ENCODE measurements at regions not wholly inside any gene's neighbourhood (a gene's known extent, or its start where the extent isn't known, plus 50 kb on each side); places are given as distances from the start of the nearest gene placed in this dataset.

GRCh38 chr2:795531-796041 is 118.4 kb upstream of the TMEM18 start:
- peak in 1 of 2 donors; percentile 50 for ATAC-seq
- in situ Hi-C loops (cut with MboI; ENCODE audit: low sequenced_read_pairs in 4 of 4) = no loop called here
- no peaks in the 10 kb centered on the region for H3K4me1 ChIP-seq
- peaks cover 0 to 9% (median 6%) of the 10 kb centered on the region in 3 donors for H3K27me3 ChIP-seq
- no peaks in the 10 kb centered on the region for H3K36me3 ChIP-seq
- H3K9me3 ChIP-seq = no peaks in the 10 kb centered on the region
- TF ChIP-seq POLR2A (IDR thresholded peaks at IDR 0.05) (no peak), CTCF (IDR thresholded peaks at IDR 0.05 in 4 of 5, conservative IDR thresholded peaks at IDR 0.05 in 1 of 5) (no peak)
- H3K27ac ChIP-seq = no peak overlapping the region
- intact Hi-C loops (cut with DNase I; ENCODE audit: low total_unique reads) = no loop called here
- no peak for DNase-seq
- H3K4me3 ChIP-seq = no peak overlapping the region

GRCh38 chr2:794554-795241 is 117.5 kb upstream of the TMEM18 start:
- DNase-seq (no peak), ATAC-seq (no peak)
- Histone ChIP-seq H3K36me3 (no peaks in the 10 kb centered on the region), H3K4me3 (no peak overlapping the region), H3K9me3 (no peaks in the 10 kb centered on the region), H3K27me3 (peaks cover 0 to 9% (median 6%) of the 10 kb centered on the region in 3 donors), H3K27ac (no peak overlapping the region), H3K4me1 (no peaks in the 10 kb centered on the region)
- intact Hi-C loops (cut with DNase I; ENCODE audit: low total_unique reads) = no loop called here
- TF ChIP-seq CTCF (IDR thresholded peaks at IDR 0.05 in 4 of 5, conservative IDR thresholded peaks at IDR 0.05 in 1 of 5) (no peak), POLR2A (IDR thresholded peaks at IDR 0.05) (no peak)
- in situ Hi-C loops (cut with MboI; ENCODE audit: low sequenced_read_pairs in 4 of 4) = no loop called here

GRCh38 chr2:793236-793635 is 116.0 kb upstream of the TMEM18 start:
- Histone ChIP-seq H3K27me3 (peaks cover 0 to 9% (median 6%) of the 10 kb centered on the region in 3 donors), H3K9me3 (no peaks in the 10 kb centered on the region), H3K4me1 (no peaks in the 10 kb centered on the region), H3K4me3 (no peak overlapping the region), H3K27ac (no peak overlapping the region), H3K36me3 (no peaks in the 10 kb centered on the region)
- intact Hi-C loops (cut with DNase I; ENCODE audit: low total_unique reads) = no loop called here
- ATAC-seq (no peak), DNase-seq (no peak)
- in situ Hi-C loops (cut with MboI; ENCODE audit: low sequenced_read_pairs in 4 of 4) = no loop called here
- no peak for TF ChIP-seq POLR2A (IDR thresholded peaks at IDR 0.05)
- no peak for TF ChIP-seq CTCF (IDR thresholded peaks at IDR 0.05 in 4 of 5, conservative IDR thresholded peaks at IDR 0.05 in 1 of 5)

GRCh38 chr2:792687-793086 is 115.5 kb upstream of the TMEM18 start:
- DNase-seq (no peak), ATAC-seq (no peak)
- intact Hi-C loops (cut with DNase I; ENCODE audit: low total_unique reads) = no loop called here
- in situ Hi-C loops (cut with MboI; ENCODE audit: low sequenced_read_pairs in 4 of 4) = no loop called here
- Histone ChIP-seq H3K4me1 (no peaks in the 10 kb centered on the region), H3K27me3 (peaks cover 0 to 9% (median 6%) of the 10 kb centered on the region in 3 donors), H3K4me3 (no peak overlapping the region), H3K27ac (no peak overlapping the region), H3K36me3 (no peaks in the 10 kb centered on the region), H3K9me3 (no peaks in the 10 kb centered on the region)
- no peak for TF ChIP-seq CTCF (IDR thresholded peaks at IDR 0.05 in 4 of 5, conservative IDR thresholded peaks at IDR 0.05 in 1 of 5)
- TF ChIP-seq POLR2A (IDR thresholded peaks at IDR 0.05) = no peak

Measured in gastrocnemius medialis (tissue), 4 donors.